Loucy (cell line): ENCODE measurements at regions not wholly inside any gene's neighbourhood (a gene's known extent, or its start where the extent isn't known, plus 50 kb on each side); places are given as distances from the start of the nearest gene placed in this dataset.

ENCODE experiments used
- H2AFZ ChIP-seq: fragments of 200-600 bp; sonication (generic); 2 replicates; pipeline ENCODE4 v1.6.0; 2016; ENCODE audit warnings: antibody characterized with exemption, mild to moderate bottlenecking, low read length, moderate library complexity
- H3F3A ChIP-seq: fragments of 200-600 bp; 2 replicates; pipeline ENCODE4 v1.6.0; 2016; ENCODE audit warnings: antibody characterized with exemption, low read depth, mild to moderate bottlenecking
- H3K27me3 ChIP-seq: fragments of 200-600 bp; sonication (generic); 2 replicates; pipeline ENCODE4 v1.6.1; 2014; ENCODE audit warnings: low read length, mild to moderate bottlenecking; ENCODE audit not compliant: insufficient read depth, poor library complexity, severe bottlenecking
- H3K36me3 ChIP-seq: fragments of 200-600 bp; sonication (generic); 2 replicates; pipeline ENCODE4 v1.6.1; 2016; ENCODE audit warnings: low read length; ENCODE audit not compliant: insufficient read depth
- H3K4me1 ChIP-seq: fragments of 200-600 bp; sonication (generic); 2 replicates; pipeline ENCODE4 v1.5.1; 2014; ENCODE audit warnings: low read length, mild to moderate bottlenecking; ENCODE audit not compliant: insufficient read depth, poor library complexity, severe bottlenecking
- H3K4me2 ChIP-seq: fragments of 200-600 bp; sonication (generic); 2 replicates; pipeline ENCODE4 v1.6.0; 2014; ENCODE audit warnings: antibody characterized with exemption, low read length, low read depth, mild to moderate bottlenecking; ENCODE audit not compliant: poor library complexity, severe bottlenecking
- H3K4me3 ChIP-seq: fragments of 200-600 bp; sonication (generic); 2 replicates; pipeline ENCODE4 v1.5.1; 2014; ENCODE audit warnings: low read length, mild to moderate bottlenecking, mixed read lengths; ENCODE audit not compliant: poor library complexity, severe bottlenecking
- H3K79me2 ChIP-seq: fragments of 200-600 bp; sonication (generic); 2 replicates; pipeline ENCODE4 v1.6.1; 2014; ENCODE audit warnings: low read length; ENCODE audit not compliant: insufficient read depth
- H3K9ac ChIP-seq: fragments of 200-600 bp; sonication (generic); 2 replicates; pipeline ENCODE4 v1.6.0; 2014; ENCODE audit warnings: mild to moderate bottlenecking, low read depth, low read length, moderate library complexity; ENCODE audit not compliant: poor library complexity, severe bottlenecking
- H3K9me2 ChIP-seq: fragments of 200-600 bp; sonication (generic); replicated peaks from 2 replicates; pipeline ENCODE4 v1.6.1; 2016; ENCODE audit warnings: low read depth, low read length, mixed read lengths
- H3K9me3 ChIP-seq: fragments of 200-600 bp; sonication (generic); 2 replicates; pipeline ENCODE4 v1.6.1; 2014; ENCODE audit warnings: mild to moderate bottlenecking, antibody characterized with exemption, low read length, low read depth; ENCODE audit not compliant: insufficient read depth
- H4K20me1 ChIP-seq: fragments of 200-600 bp; sonication (generic); 2 replicates; pipeline ENCODE4 v1.6.0; 2014; ENCODE audit warnings: antibody characterized with exemption, low read length, mild to moderate bottlenecking; ENCODE audit not compliant: insufficient read depth, poor library complexity, severe bottlenecking
- EZH2phosphoT487 ChIP-seq: fragments of 200-600 bp; IDR thresholded peaks from 2 replicates; pipeline ENCODE4 v1.6.1; 2018; ENCODE audit warnings: antibody characterized with exemption, mild to moderate bottlenecking, moderate library complexity, borderline replicate concordance
- TF ChIP-seq, protein P1 (sequence below): fragments of 200-600 bp; sonication (generic); conservative IDR thresholded peaks from 2 replicates; pipeline ENCODE4 v1.5.1; 2014; ENCODE audit warnings: mild to moderate bottlenecking, antibody characterized with exemption, low read length

DNA sequence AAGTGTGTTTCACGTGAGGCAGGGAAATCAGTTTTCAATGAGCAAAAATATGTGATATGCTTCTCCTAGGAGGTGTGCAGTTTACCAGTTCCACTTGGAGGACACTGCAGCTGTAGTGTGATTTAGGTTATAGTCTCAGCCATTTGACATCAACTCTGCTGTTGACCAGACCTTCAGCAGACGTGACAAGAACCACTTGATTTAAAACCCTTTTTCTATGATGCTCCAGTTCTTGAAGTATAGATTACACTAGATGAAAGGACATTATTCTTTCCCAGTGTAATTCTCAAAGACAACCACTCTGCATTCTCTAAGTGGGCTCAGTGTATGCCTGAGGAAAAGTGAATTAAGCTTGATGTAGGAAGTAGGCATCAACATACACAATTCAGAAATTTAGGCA lies 480.8 kb downstream of the TBC1D32 start:
- Histone ChIP-seq H2AFZ (no peak overlapping the region), H3K9me2 (no peaks in the 10 kb centered on the region), H3K9me3 (no peaks in the 10 kb centered on the region), H3K27me3 (no peaks in the 10 kb centered on the region), H3K36me3 (no peaks in the 10 kb centered on the region), H4K20me1 (no peaks in the 10 kb centered on the region), H3K4me3 (no peak overlapping the region), H3K4me2 (no peak overlapping the region), H3K79me2 (no peaks in the 10 kb centered on the region), H3K9ac (no peak overlapping the region), H3F3A (no peaks in the 10 kb centered on the region), H3K4me1 (no peaks in the 10 kb centered on the region)
- TF ChIP-seq EZH2phosphoT487 = no peak
- TF ChIP-seq, protein P1, sequence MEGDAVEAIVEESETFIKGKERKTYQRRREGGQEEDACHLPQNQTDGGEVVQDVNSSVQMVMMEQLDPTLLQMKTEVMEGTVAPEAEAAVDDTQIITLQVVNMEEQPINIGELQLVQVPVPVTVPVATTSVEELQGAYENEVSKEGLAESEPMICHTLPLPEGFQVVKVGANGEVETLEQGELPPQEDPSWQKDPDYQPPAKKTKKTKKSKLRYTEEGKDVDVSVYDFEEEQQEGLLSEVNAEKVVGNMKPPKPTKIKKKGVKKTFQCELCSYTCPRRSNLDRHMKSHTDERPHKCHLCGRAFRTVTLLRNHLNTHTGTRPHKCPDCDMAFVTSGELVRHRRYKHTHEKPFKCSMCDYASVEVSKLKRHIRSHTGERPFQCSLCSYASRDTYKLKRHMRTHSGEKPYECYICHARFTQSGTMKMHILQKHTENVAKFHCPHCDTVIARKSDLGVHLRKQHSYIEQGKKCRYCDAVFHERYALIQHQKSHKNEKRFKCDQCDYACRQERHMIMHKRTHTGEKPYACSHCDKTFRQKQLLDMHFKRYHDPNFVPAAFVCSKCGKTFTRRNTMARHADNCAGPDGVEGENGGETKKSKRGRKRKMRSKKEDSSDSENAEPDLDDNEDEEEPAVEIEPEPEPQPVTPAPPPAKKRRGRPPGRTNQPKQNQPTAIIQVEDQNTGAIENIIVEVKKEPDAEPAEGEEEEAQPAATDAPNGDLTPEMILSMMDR = no peak

- Histone ChIP-seq H3K27me3 (no peaks in the 10 kb centered on the region), H3K4me3 (no peak overlapping the region), H3K4me1 (no peaks in the 10 kb centered on the region), H3K9me3 (no peaks in the 10 kb centered on the region), H3F3A (no peaks in the 10 kb centered on the region), H3K36me3 (no peaks in the 10 kb centered on the region), H2AFZ (no peak overlapping the region), H4K20me1 (no peaks in the 10 kb centered on the region), H3K4me2 (no peak overlapping the region), H3K9ac (no peak overlapping the region), H3K79me2 (no peaks in the 10 kb centered on the region), H3K9me2 (no peaks in the 10 kb centered on the region)
- TF ChIP-seq, protein P1 = no peak
These were observed 481.9 kb downstream of the TBC1D32 start for GRCh38 chr6:120852293-120852849.

DNA sequence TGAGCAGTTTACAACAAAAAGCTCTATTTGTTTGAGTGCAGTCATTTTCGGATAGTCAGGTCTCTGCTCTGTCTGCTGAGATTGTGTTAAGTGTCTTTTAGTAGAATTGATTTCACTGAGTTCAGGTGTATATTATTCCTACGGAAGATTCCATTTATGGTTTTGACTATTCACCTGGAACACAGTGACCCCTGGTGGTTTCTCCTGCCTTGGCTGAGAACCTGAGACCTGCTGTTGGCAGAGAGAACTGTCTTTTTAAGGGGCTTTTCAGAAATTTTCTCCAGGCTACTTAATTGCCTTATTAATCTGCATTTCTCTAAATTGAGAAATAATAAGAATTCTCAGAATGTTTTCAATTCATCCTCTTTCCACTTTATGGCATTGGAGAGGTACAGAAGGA lies 508.0 kb downstream of the TBC1D32 start:
- no peaks in the 10 kb centered on the region for H3K4me1 ChIP-seq
- H3K4me2 ChIP-seq = no peak overlapping the region
- TF ChIP-seq EZH2phosphoT487 = no peak
- TF ChIP-seq, protein P1 = peak; percentile 69
- H3K4me3 ChIP-seq = no peak overlapping the region
- no peak overlapping the region for H2AFZ ChIP-seq
- no peaks in the 10 kb centered on the region for H3K9me2 ChIP-seq
- H3F3A ChIP-seq = no peaks in the 10 kb centered on the region
- H3K79me2 ChIP-seq = no peaks in the 10 kb centered on the region
- no peaks in the 10 kb centered on the region for H4K20me1 ChIP-seq
- H3K27me3 ChIP-seq = no peaks in the 10 kb centered on the region
- no peaks in the 10 kb centered on the region for H3K36me3 ChIP-seq
- no peaks in the 10 kb centered on the region for H3K9me3 ChIP-seq
- H3K9ac ChIP-seq = no peak overlapping the region
